GM21717 (cell line): ENCODE measurements at regions not wholly inside any gene's neighbourhood (a gene's known extent, or its start where the extent isn't known, plus 50 kb on each side); places are given as distances from the start of the nearest gene placed in this dataset.

Source experiments
- ATAC-seq: cut with Tn5 transposase; IDR thresholded peaks from one replicate; pipeline ENCODE4 v1.9.1; 2021; ENCODE audit warnings: mild to moderate bottlenecking, moderate library complexity; ENCODE audit not compliant: unreplicated experiment

GRCh38 chr14:76929927-76930326 is 98.6 kb downstream of the IRF2BPL start:
- no peak for ATAC-seq

GRCh38 chr14:76927971-76928700 is 100.4 kb downstream of the IRF2BPL start:
- no peak for ATAC-seq

- no peak for ATAC-seq
Measured at GRCh38 chr14:76926521-76927251, 100.5 kb downstream of the LRRC74A start.

- ATAC-seq: no peak
Measured at GRCh38 chr14:76925097-76925441, 98.9 kb downstream of the LRRC74A start.

- ATAC-seq: no peak
Measured at GRCh38 chr14:76924371-76925096, 98.3 kb downstream of the LRRC74A start.

- ATAC-seq: no peak
Measured at GRCh38 chr14:76923431-76924370, 97.5 kb downstream of the LRRC74A start.

GRCh38 chr14:76922584-76922983 is 96.4 kb downstream of the LRRC74A start:
- ATAC-seq: no peak

GRCh38 chr14:76922092-76922491 is 95.9 kb downstream of the LRRC74A start:
- no peak for ATAC-seq

- no peak for ATAC-seq
Measured at GRCh38 chr14:76921088-76921399, 94.8 kb downstream of the LRRC74A start.

GRCh38 chr14:76920331-76921087 is 94.3 kb downstream of the LRRC74A start:
- no peak for ATAC-seq

- ATAC-seq: peak; percentile 51
Measured at GRCh38 chr14:76919431-76920330, 93.5 kb downstream of the LRRC74A start.
